Hematopoietic multipotent progenitor cell treated with erythropoietin and hydrocortisone succinate and interleukin-3 and kit ligand, for 4 days (in vitro differentiated cells): ENCODE measurements at regions not wholly inside any gene's neighbourhood (a gene's known extent, or its start where the extent isn't known, plus 50 kb on each side); places are given as distances from the start of the nearest gene placed in this dataset.

Source experiments
- DNase-seq: peaks from one replicate; pipeline ENCODE4 v3.0.0-alpha.2; 2015

GRCh38 chrX:6904156-6904555 is 243.4 kb upstream of the STS start:
- no peak for DNase-seq

- no peak for DNase-seq
Measured at GRCh38 chrX:6898371-6898770, 249.1 kb upstream of the STS start.

GRCh38 chrX:6891404-6891803 is 256.1 kb upstream of the STS start:
- no peak for DNase-seq

- DNase-seq = no peak
Measured at GRCh38 chrX:6890544-6891261, 256.8 kb upstream of the STS start.

GRCh38 chrX:6885909-6886308 is 261.6 kb upstream of the STS start:
- DNase-seq = no peak

DNA sequence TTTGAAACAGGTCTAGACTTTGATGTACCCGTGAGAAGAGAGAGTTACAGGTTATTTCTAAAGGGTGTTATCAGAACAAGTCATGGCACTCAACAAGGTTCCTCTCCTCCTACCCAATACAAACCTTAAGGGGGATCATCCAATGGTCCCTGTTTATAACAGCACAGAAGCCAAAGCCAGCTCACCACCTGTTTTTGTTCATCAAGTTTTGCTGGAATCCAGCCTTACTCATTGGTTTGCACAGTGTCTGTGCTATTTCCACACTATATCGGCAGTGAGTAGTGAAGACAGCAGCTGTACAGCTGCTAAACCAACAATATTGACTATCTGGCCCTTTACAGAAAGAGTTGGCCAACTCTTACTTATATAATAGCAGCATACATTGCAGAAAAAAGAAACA is 262.1 kb upstream of the STS start:
- no peak for DNase-seq

- no peak for DNase-seq
Measured at GRCh38 chrX:6861456-6861855, 286.1 kb upstream of the STS start.

- no peak for DNase-seq
Measured at GRCh38 chrX:6857749-6858148, 289.8 kb upstream of the STS start.

- no peak for DNase-seq
Measured at GRCh38 chrX:6856471-6856870, 291.0 kb upstream of the STS start.

DNA sequence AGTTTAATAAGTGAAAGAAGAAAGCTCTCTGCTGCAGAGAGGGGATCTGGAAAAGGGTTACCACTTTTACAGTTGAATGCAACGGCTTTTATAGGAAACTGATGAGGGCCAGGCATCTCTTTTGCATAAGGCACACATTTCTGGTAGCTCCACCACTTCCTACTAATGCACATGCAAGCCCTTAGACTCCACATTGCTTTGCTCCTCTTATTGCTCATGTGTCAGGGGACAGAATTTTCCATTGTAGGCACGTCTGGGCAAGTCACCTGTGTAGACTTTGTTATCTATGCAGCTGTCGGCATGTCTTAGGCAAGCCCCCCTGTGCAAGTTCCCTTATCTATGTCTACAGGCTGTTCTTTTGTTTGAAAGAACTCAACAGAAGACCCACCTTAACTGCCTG is 294.6 kb upstream of the STS start:
- no peak for DNase-seq

GRCh38 chrX:6852121-6852520 is 295.4 kb upstream of the STS start:
- no peak for DNase-seq

- DNase-seq = no peak
Measured at GRCh38 chrX:6851140-6851539, 296.4 kb upstream of the STS start.

- DNase-seq = peak; percentile 2
Measured at GRCh38 chrX:6849716-6850414, 297.6 kb upstream of the STS start.

- DNase-seq = no peak
Measured at GRCh38 chrX:6832619-6833018, 297.7 kb upstream of the VCX3A start.

- DNase-seq = no peak
Measured at GRCh38 chrX:6826856-6827255, 291.9 kb upstream of the VCX3A start.

DNA sequence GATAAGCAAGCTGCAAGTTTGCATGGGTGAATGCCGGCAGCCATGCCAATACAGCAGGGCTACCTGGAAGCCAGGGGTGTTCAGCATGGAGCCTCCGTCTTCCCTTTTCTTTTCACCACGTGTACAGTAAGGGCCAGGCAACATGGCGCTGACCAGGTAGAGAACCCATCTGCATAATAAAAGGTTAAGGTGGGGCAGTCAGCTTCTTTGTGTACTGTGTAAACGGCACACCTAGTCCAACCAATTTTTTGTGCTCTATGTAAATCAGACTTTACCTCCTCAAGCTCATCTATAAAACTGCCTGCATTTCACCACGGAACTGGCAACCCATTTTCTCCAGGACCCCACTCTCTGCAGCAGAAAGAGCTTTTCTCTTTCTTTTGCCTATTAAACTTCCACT is 286.8 kb upstream of the VCX3A start:
- DNase-seq = no peak

DNA sequence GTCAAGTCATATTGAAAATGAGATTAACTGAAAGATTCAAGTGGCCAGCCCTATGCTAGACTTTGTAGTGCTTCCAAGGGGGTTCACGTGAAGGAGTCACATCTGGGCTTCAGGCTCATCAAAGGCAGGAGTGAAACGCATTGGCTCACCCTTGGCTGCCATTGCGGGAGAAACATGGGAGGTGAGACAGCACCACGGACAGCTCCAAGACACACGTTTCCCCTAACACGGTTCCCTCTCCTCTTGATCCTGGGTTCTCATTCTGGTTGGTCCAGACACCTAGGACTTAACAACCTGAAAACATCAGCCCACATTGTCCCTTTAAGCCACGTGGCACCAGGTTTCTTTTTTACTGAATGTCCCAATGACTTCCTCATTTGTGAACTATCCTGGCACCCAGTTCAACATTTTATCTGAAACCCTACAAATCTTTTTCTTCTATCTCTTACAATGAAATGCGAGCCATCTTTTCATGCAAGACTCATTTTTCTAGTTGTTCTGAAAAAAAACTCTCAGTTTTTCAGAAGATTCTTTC is 279.0 kb upstream of the VCX3A start:
- DNase-seq = peak; percentile 1

DNA sequence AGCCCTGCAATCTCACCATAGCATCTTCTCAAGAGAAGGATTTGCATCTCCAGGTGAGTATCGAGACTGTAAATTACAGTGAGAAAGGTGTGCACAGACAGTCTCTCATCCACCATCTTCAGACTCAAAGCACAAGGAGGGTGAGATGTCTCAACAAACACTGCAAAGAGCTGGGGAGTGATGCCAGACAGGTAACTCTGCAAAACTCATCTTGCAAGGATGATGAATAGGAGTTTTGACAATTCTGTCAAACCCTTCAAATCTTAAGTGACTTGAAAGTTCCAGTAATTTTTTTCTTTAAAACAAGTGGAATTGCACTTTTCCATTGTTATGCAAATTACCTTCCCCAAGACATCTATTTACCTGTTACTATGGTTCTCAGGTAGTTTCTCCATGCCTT is 277.2 kb upstream of the VCX3A start:
- DNase-seq = no peak

DNA sequence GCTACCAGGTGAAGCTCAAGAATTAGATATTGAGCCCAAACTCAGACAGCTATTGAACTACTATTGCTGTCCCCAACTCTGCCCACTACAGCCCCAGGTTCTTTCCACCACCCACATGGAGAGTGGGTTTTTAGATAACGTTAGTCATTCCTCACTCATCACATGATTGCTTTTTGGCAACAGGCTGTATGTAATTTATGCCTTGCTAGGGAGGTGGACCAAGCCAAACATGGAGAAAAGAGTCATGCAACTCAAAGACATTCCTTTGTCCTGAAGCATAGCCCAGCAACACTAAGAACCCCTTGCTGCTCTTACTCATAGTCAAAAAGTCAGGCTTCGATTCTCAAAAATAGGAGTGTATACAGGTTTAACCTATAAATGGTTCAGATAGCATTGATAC is 275.9 kb upstream of the VCX3A start:
- no peak for DNase-seq

DNA sequence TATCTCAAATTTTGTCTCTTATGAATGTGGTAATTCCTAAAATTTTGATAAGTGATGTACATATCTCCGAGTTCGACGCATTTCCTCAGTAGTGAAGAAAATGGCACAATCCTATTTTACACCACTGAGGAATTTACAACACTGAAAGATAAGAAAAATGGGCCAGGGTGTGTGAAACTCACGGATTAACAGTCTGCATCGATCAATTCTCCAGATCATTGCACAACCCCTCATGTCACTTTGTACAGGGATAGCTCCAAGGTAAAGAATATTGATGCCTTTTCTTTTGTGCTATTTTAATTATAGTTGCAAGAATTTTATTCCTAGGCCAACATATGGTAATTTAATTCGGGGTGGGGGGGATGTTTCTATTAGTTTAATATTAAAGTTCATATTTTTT is 268.7 kb upstream of the VCX3A start:
- no peak for DNase-seq

DNA sequence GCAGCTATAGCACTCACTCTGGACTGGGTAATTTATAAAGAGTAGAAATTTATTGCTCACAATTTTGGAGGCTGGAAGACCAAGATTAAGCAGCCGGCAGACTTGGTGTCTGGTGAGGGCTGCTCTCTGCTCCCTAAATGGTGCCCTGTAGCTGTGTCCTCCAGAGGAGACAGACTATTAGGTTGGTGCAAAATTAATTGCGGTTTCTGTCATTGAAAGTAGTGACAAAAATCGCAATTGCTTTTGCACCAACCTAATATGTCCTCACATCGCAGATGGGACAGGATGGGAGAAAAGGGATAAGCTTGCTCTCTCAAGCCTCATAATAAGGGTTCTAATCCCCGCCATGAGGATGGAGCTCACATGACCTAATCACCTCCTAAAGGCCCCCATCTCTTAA is 258.1 kb upstream of the VCX3A start:
- no peak for DNase-seq

DNA sequence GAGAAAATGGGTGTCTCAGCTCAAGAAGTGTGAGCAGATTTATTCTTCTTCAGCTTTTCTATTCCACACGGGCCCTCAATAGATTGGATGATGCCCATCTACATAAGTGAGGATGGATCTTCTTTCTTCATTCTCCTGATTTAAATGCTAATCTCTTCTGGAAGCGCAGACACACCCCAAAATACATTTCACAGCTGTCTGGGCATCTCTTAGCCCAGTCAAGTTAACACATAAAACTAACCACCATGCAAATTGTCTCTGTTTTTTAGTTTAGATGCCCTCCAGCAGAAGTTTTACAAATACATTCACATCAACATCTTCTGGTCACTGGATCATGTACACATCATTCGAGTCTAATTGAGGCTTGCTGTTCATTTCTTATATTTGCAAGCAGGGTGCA is 249.0 kb upstream of the VCX3A start:
- DNase-seq = no peak

GRCh38 chrX:6782831-6783230 is 247.9 kb upstream of the VCX3A start:
- no peak for DNase-seq
